ENCODE measurements at regions not wholly inside any gene's neighbourhood (a gene's known extent, or its start where the extent isn't known, plus 50 kb on each side); places are given as distances from the start of the nearest gene placed in this dataset.

GRCh38 chr3:13209634-13209997 lies 136.4 kb upstream of the IQSEC1 start (continued):
- no peak for TF ChIP-seq REST (IDR thresholded peaks at IDR 0.05; ENCODE audit: low read depth, low read length)
- no peak for TF ChIP-seq RBBP5 (conservative IDR thresholded peaks at IDR 0.05)
- TF ChIP-seq ELK1 (IDR thresholded peaks at IDR 0.05; ENCODE audit: low read depth, low read length), result no peak
- TF ChIP-seq ZNF592 (IDR thresholded peaks at IDR 0.05), result no peak
- no peak for TF ChIP-seq ETV6 (conservative IDR thresholded peaks at IDR 0.05 in 1 of 2, IDR thresholded peaks at IDR 0.05 in 1 of 2; ENCODE audit: borderline replicate concordance in 1 of 2, low read depth in 1 of 2)
- TF ChIP-seq RAD21 (IDR thresholded peaks at IDR 0.05; ENCODE audit: insufficient read depth, low read depth, low read length), result no peak
- no peak for TF ChIP-seq POU2F2 (IDR thresholded peaks at IDR 0.05; ENCODE audit: borderline replicate concordance, low read depth, low read length)
- TF ChIP-seq CREB1 (IDR thresholded peaks at IDR 0.05; ENCODE audit: low read depth), result no peak
